Activated CD4-positive, alpha-beta memory T cell treated with anti-CD3 and anti-CD28 coated beads, Interleukin-2, amount 10 ng/mL, durations not matched to agents 7 days and 5 days (primary cell): ENCODE measurements at regions not wholly inside any gene's neighbourhood (a gene's known extent, or its start where the extent isn't known, plus 50 kb on each side); places are given as distances from the start of the nearest gene placed in this dataset.

Source experiments
- CTCF ChIA-PET: fragments of 350-600 bp; sonication (Branson Sonifier 250); formaldehyde crosslinking; loops from one replicate; lab custom pipeline; 2021; ENCODE audit warnings: antibody characterized with exemption, inconsistent platforms; lab: Charles Lee
- POLR2A ChIA-PET: fragments of 350-600 bp; sonication (Branson Sonifier 250); formaldehyde crosslinking; loops from one replicate; lab custom pipeline; 2021; ENCODE audit warnings: antibody characterized with exemption; lab: Charles Lee
- DNase-seq: peaks from one replicate; pipeline ENCODE4 v3.0.0-alpha.2; 2020
- H3K27ac Mint-ChIP-seq: one replicate; pipeline ENCODE4 v1.8.0; 2021; ENCODE audit warnings: mild to moderate bottlenecking, mixed read lengths
- H3K27me3 Mint-ChIP-seq: one replicate; pipeline ENCODE4 v1.8.0; 2021; ENCODE audit warnings: mixed read lengths
- H3K36me3 Mint-ChIP-seq: one replicate; pipeline ENCODE4 v1.8.0; 2021; ENCODE audit warnings: low read depth, mixed read lengths
- H3K4me1 Mint-ChIP-seq: one replicate; pipeline ENCODE4 v1.8.0; 2021; ENCODE audit warnings: mixed read lengths
- H3K4me3 Mint-ChIP-seq: one replicate; pipeline ENCODE4 v1.8.0; 2021; ENCODE audit warnings: mild to moderate bottlenecking, mixed read lengths
- H3K9me3 Mint-ChIP-seq: one replicate; pipeline ENCODE4 v1.8.0; 2021; ENCODE audit warnings: mixed read lengths

DNA sequence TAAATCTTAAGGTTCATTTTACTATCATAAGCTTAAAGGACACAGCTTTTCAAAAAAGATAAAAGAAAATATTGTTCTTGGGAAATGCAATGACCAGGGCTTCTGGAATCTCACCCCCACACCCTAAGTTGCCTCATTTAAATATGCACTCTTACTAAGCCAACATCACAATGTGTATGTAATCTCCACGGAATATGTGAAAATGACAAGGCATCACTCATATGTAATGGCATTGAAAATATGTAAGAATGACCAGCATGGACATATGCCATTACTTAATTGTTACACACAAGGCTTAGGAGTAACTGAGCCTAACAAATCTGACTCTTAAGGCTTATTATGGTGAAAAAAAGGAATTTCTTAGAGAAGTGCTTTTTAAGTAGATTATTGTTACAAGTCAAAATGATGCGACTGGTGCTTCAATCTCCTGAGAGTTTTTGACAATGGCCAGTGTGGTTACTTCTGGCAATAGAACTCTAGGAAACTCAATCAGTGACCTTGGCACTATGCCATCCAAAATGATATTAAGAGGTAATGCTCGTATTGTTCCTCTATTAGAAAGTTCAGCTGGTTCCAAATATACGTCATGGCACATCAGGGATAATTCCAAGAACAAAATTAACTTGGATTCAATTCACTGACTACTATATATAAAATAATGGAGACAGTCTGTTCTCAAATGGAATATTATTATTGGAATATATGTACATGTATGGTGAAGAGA lies 290.0 kb upstream of the PLSCR5 start:
- POLR2A ChIA-PET: no interaction called here
- H3K36me3 Mint-ChIP-seq: no peaks in the 10 kb centered on the region
- no peak for DNase-seq
- no peaks in the 10 kb centered on the region for H3K9me3 Mint-ChIP-seq
- no peak overlapping the region for H3K4me3 Mint-ChIP-seq
- H3K4me1 Mint-ChIP-seq: no peaks in the 10 kb centered on the region
- CTCF ChIA-PET: no interaction called here
- no peaks in the 10 kb centered on the region for H3K27me3 Mint-ChIP-seq
- no peak overlapping the region for H3K27ac Mint-ChIP-seq

DNA sequence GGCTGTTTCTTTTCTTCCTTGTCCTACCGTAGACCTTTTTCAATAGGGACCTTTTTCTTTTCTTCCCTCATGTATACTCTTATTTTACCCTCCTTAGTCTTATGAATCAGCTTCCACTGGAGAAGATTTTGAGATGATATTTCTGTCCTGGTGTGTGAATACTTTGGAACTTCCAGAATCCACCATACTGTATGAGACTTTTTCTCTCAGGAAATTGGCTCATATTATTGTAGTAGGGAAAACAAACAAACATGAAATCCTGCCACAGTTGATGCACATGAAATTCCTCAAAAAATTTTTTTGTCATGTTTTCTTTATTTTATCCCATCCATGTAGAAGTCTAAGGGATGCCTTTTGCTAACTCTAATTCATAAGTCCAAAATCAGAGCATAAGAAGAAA lies 289.3 kb upstream of the PLSCR5 start:
- ChIA-PET POLR2A (no interaction called here), CTCF (no interaction called here)
- no peak overlapping the region for H3K27ac Mint-ChIP-seq
- peaks cover 2% of the 10 kb centered on the region for H3K9me3 Mint-ChIP-seq
- no peaks in the 10 kb centered on the region for H3K4me1 Mint-ChIP-seq
- no peaks in the 10 kb centered on the region for H3K27me3 Mint-ChIP-seq
- DNase-seq: no peak
- H3K4me3 Mint-ChIP-seq: no peak overlapping the region
- no peaks in the 10 kb centered on the region for H3K36me3 Mint-ChIP-seq

DNA sequence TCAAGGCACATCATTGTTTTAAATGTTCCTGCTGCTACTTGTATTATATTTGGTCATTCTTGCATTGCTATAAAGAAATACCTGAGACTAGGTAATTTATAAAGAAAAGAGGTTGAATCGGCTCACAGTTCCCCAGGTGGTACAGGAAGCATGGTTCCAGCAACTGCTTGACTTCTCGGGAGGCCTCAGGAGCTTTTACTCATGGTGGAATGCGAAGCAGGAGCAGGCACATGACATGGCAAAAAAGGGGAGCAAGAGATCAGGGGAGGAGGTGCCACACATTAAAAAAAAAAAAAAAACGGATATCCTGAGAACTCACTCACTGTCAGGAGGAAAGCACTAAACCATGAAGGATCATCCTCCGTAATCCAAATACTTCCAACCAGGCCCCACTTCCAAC lies 286.9 kb upstream of the PLSCR5 start:
- CTCF ChIA-PET: no interaction called here
- no peaks in the 10 kb centered on the region for H3K4me1 Mint-ChIP-seq
- peaks cover 2% of the 10 kb centered on the region for H3K9me3 Mint-ChIP-seq
- H3K36me3 Mint-ChIP-seq: no peaks in the 10 kb centered on the region
- POLR2A ChIA-PET: no interaction called here
- no peaks in the 10 kb centered on the region for H3K27me3 Mint-ChIP-seq
- DNase-seq: no peak
- H3K27ac Mint-ChIP-seq: no peak overlapping the region
- no peak overlapping the region for H3K4me3 Mint-ChIP-seq

DNA sequence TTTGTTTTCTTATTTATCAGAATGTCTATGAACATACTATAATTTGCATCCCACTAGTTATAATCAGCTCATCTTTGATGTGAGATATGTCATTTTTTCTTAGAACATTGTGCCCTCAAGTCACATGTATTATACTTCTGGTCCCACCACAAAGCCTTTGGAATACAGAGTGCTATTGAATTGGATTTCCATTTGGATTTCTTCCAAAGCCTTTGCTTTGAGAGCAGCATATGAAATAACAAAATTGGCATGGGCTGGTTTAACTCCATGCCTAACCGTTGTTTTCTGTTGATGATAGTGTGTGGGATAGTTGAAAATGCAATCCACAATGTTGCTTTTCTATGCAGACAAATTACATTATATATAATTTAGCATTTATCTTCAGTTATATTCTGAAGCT lies 284.5 kb upstream of the PLSCR5 start:
- H3K4me3 Mint-ChIP-seq: no peak overlapping the region
- peaks cover 4% of the 10 kb centered on the region for H3K9me3 Mint-ChIP-seq
- no peak for DNase-seq
- H3K27me3 Mint-ChIP-seq: no peaks in the 10 kb centered on the region
- H3K4me1 Mint-ChIP-seq: no peaks in the 10 kb centered on the region
- CTCF ChIA-PET: no interaction called here
- POLR2A ChIA-PET: no interaction called here
- H3K27ac Mint-ChIP-seq: no peak overlapping the region
- no peaks in the 10 kb centered on the region for H3K36me3 Mint-ChIP-seq

DNA sequence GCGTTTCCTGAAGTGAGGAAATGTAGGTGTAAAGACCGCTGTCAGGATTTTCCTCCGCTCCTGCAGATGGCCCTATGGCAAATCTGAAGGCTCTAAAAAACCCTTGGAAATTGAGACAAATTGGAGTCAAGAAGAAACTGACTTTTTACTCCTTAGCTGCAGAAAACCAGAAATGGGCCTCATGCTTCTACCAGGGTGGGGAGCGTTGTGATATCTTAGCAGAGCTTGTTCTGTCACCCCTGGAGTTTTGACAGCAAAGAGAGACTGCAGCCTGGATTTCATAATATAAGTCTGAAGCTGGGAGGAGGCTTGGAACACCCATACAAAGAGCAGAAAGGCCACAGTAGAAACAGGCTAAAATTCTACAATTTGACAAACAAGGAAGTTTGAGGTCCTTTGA lies 283.0 kb upstream of the PLSCR5 start:
- Mint-ChIP-seq H3K9me3 (peaks cover 4% of the 10 kb centered on the region), H3K4me3 (no peak overlapping the region), H3K4me1 (no peaks in the 10 kb centered on the region), H3K27ac (no peak overlapping the region), H3K36me3 (no peaks in the 10 kb centered on the region), H3K27me3 (no peaks in the 10 kb centered on the region)
- POLR2A ChIA-PET: no interaction called here
- CTCF ChIA-PET: no interaction called here
- no peak for DNase-seq

DNA sequence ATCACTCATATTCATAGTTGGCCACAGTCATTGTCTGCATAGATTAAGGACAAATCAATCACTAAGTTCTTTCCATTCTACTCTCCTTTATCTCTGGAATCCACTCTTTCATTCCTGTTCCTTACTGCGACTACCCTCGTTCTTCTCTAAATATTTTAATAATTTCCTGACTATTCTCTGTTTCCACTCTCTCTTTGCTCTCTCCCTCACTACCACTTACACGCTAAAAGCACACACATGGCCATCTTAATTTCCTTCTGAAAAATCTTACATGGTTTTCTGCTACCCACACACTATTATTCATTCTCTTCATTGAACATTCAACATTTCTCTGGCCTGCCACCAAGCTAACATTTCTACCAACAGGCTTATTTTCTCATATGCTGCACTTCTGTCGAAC lies 279.6 kb upstream of the PLSCR5 start:
- H3K9me3 Mint-ChIP-seq: peaks cover 2% of the 10 kb centered on the region
- H3K4me1 Mint-ChIP-seq: no peaks in the 10 kb centered on the region
- no peaks in the 10 kb centered on the region for H3K36me3 Mint-ChIP-seq
- H3K4me3 Mint-ChIP-seq: no peak overlapping the region
- no peak for DNase-seq
- H3K27me3 Mint-ChIP-seq: no peaks in the 10 kb centered on the region
- ChIA-PET POLR2A (no interaction called here), CTCF (no interaction called here)
- no peak overlapping the region for H3K27ac Mint-ChIP-seq

DNA sequence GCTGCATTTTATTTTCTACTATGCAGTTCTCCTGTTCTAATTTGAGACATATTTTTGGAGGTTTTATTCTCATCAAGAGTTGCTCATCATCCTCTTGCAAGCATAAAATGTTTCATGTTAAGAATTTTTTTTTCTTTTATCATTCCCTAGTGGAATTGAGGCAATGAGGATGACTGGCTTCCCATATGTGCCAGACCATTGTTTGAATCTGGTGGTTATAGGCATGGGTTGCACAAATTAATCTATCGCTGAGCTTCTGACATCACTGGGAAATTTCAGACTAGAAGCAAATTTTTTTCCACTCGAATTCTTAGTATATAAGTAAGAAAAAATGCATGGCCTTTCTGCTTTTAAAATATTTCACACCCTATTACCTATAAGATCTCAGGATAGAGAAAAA lies 279.1 kb upstream of the PLSCR5 start:
- Mint-ChIP-seq H3K9me3 (peaks cover 2% of the 10 kb centered on the region), H3K4me3 (no peak overlapping the region), H3K36me3 (no peaks in the 10 kb centered on the region), H3K27me3 (no peaks in the 10 kb centered on the region), H3K4me1 (no peaks in the 10 kb centered on the region), H3K27ac (no peak overlapping the region)
- POLR2A ChIA-PET: no interaction called here
- CTCF ChIA-PET: no interaction called here
- DNase-seq: no peak

DNA sequence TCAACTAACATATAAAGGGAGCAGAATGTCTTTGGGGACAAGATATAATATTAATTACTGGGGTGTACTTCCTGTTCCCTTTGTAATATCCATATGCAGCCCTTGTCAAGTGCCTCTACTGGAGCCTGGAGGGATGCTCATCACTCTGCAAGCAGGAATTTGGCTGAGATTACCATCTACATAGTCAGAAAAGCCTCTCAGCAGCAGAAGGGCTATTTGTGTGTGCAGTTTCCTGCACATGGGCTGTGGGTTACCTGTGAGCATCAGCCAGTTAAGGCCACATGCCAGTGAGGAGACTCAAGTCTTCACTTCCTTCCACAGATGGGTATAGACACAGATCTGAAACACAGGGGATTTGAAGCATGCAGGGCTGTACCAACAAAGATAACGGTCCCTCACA lies 278.1 kb upstream of the PLSCR5 start:
- ChIA-PET CTCF (no interaction called here), POLR2A (no interaction called here)
- Mint-ChIP-seq H3K9me3 (peaks cover 2% of the 10 kb centered on the region), H3K4me1 (no peaks in the 10 kb centered on the region), H3K27me3 (no peaks in the 10 kb centered on the region), H3K4me3 (no peak overlapping the region), H3K27ac (no peak overlapping the region), H3K36me3 (no peaks in the 10 kb centered on the region)
- no peak for DNase-seq

DNA sequence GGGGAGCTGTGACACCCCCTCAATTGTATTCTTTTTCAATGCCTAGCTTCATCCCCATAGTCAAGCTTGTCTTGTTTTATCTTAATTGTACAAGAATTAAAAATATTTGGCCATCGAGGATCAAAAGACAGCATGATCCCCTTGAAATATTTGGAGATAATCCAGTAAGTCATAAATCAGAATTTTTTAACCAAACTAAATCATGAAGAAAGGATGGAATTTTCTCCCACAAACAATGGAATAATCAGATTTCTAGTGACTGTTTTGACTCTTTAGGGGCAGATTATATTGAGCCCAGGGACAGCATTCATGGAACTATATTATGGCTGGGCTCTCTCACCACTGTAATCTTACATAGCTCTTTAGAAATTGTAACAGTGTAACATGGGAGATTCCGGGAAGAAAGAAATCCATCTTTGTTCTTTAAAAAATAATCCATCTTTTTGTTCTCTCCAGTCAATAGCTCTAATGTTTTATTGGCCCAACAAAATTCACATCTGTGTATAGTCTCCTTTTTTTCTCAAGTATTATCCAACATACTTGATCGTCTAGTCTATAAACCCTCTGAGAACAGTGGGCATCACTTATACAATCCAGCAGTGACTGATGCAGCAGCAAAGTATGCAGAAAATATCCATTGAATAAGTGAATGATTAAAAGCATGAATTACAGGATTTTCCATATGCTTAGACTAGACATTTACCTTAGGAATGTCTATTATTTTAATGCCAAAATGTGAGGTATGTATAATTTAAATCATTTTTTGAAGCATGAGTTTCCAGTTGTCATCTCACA lies 277.0 kb upstream of the PLSCR5 start:
- CTCF ChIA-PET: no interaction called here
- POLR2A ChIA-PET: no interaction called here

DNA sequence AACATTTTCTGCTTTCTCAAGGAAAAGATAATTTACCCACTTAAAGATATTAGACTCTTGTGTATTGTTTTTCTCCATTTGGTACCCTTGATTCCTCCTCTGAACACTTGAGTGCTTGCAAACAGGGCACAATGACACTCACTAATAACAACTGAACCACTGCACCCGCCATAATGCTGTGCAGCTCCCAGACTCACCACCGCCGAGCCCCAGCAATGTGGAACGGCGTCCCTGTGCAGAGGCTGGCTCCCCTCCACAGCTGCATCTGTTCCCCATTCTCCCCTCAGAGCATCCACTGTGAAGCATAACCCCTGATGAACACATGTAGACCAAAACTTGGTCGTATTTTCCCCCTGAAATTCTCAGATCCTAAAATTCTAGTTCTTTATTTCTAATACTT lies 276.2 kb upstream of the PLSCR5 start:
- CTCF ChIA-PET: no interaction called here
- no peaks in the 10 kb centered on the region for H3K4me1 Mint-ChIP-seq
- POLR2A ChIA-PET: no interaction called here
- no peak overlapping the region for H3K27ac Mint-ChIP-seq
- no peak for DNase-seq
- no peaks in the 10 kb centered on the region for H3K27me3 Mint-ChIP-seq
- H3K9me3 Mint-ChIP-seq: no peaks in the 10 kb centered on the region
- H3K36me3 Mint-ChIP-seq: no peaks in the 10 kb centered on the region
- no peak overlapping the region for H3K4me3 Mint-ChIP-seq

More for the DNA sequence above, 277.0 kb upstream of the PLSCR5 start:
- H3K9me3 Mint-ChIP-seq: peaks cover 2% of the 10 kb centered on the region
- H3K27me3 Mint-ChIP-seq: no peaks in the 10 kb centered on the region
- H3K4me3 Mint-ChIP-seq: no peak overlapping the region
- no peak for DNase-seq
- no peak overlapping the region for H3K27ac Mint-ChIP-seq
- no peaks in the 10 kb centered on the region for H3K36me3 Mint-ChIP-seq
- no peaks in the 10 kb centered on the region for H3K4me1 Mint-ChIP-seq

DNA sequence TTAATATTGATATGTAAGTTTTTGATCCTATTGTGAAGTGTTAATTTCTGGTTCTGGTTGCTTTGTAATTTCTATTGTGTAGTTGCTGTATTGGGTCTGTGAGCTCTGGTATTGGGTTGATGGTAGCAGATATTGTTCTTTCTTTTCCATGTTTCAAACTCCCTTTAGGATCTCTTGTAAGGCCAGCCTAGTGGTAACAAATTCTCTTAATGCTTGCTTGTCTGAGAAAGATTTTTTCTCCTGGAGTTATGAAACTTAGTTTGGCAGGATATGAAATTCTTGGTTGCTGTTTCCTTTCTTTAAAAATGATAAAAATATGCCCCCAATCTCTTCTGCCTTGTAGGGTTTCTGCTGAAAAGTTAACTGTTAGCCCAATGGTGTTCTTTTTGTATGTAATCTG lies 268.6 kb upstream of the PLSCR5 start:
- Mint-ChIP-seq H3K4me1 (no peaks in the 10 kb centered on the region), H3K27me3 (no peaks in the 10 kb centered on the region), H3K27ac (no peak overlapping the region), H3K9me3 (peaks cover 14% of the 10 kb centered on the region), H3K36me3 (no peaks in the 10 kb centered on the region), H3K4me3 (no peak overlapping the region)
- ChIA-PET CTCF (no interaction called here), POLR2A (no interaction called here)
- no peak for DNase-seq

DNA sequence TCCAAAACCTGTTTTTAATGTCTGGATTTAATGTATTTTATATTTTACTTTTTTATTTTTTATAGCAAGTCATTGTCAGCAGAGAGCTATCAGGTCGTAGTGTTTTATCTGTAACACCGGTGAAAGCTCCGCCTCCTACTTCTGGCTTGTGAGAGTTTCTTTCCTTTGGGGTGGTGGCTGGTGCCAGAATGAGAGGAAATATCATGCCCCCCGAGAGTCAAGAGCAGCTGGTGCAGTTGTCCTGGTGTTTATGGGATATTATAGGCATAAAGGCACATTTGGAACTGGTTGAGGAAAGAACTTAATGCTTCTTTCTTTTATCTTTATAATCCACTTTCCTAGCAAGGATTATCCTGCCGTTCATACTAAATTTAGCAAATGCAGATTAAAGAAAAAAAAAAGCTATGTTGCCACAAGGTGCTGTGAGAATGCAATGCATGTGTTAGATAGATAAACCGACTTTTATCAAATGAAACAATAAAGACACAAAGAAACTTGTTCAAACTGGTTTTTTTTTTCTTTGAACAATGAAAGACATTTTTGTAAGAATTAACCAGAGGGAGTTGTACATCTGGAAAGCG lies 260.1 kb upstream of the PLSCR5 start:
- Mint-ChIP-seq H3K4me1 (no peaks in the 10 kb centered on the region), H3K9me3 (no peaks in the 10 kb centered on the region), H3K27me3 (no peaks in the 10 kb centered on the region), H3K4me3 (no peak overlapping the region), H3K36me3 (no peaks in the 10 kb centered on the region), H3K27ac (no peak overlapping the region)
- CTCF ChIA-PET: interaction anchor here (0.5 kb wide), 1 partner anchor 148 kb away, joined by 4 read pairs; no protein-coding TSS in a partner anchor
- POLR2A ChIA-PET: no interaction called here
- DNase-seq: no peak

DNA sequence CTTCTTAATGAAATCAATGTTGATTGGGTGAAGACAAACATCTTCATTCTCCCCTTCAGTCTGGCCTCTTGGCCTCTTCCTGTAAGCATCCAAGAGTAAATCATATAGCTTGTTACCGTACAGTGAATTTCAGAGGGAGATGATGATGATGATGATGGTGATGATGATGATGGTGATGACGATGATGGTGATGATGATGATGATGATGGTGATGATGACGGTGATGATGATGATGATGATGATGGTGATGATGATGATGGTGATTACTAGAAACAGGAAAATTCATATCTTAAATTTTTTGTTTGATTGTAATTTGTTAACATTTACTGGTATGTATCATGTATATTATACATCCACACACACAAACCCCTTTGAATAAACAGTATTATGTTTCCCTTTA lies 256.1 kb upstream of the PLSCR5 start:
- Mint-ChIP-seq H3K4me1 (no peaks in the 10 kb centered on the region), H3K27me3 (no peaks in the 10 kb centered on the region), H3K9me3 (no peaks in the 10 kb centered on the region), H3K27ac (no peak overlapping the region), H3K4me3 (no peak overlapping the region), H3K36me3 (no peaks in the 10 kb centered on the region)
- POLR2A ChIA-PET: no interaction called here
- CTCF ChIA-PET: no interaction called here
- no peak for DNase-seq
